ENCODE measurements at regions not wholly inside any gene's neighbourhood (a gene's known extent, or its start where the extent isn't known, plus 50 kb on each side); places are given as distances from the start of the nearest gene placed in this dataset.
A peak's percentile ranks its signal among the peaks of the same experiment; 100 is the strongest.

GRCh38 chr13:112124141-112124540 lies 57.2 kb downstream of the SOX1 start:
- H3K27me3 ChIP-seq (ENCODE audit: control insufficient read depth in 1 of 2, insufficient read depth in 2 of 2, low read length in 1 of 2) = no peaks in the 10 kb centered on the region
- no peaks in the 10 kb centered on the region for H3K36me3 ChIP-seq (ENCODE audit: control insufficient read depth in 1 of 2, insufficient read depth in 2 of 2, low read length in 1 of 2)
- no peak overlapping the region for H3K27ac ChIP-seq (ENCODE audit: low read depth in 1 of 2, low read length in 2 of 2)
- intact Hi-C loops (cut with DNase I) = no loop called here
- H3K4me3 ChIP-seq (ENCODE audit: low read length in 2 of 2) = no peak overlapping the region
- ATAC-seq (ENCODE audit: low FRiP score) (no peak), DNase-seq (no peak)
- no peaks in the 10 kb centered on the region for H3K4me1 ChIP-seq (ENCODE audit: control insufficient read depth in 1 of 2, insufficient read depth in 2 of 2, low read length in 2 of 2)
- H3K9me3 ChIP-seq (ENCODE audit: control insufficient read depth, low read length) = peaks cover 1% of the 10 kb centered on the region
- WGBS, 2 donors = 39% methylated on average over 5 of the region's 5 CpGs

GRCh38 chr13:112127564-112128330 lies 60.8 kb downstream of the SOX1 start:
- Histone ChIP-seq H3K27me3 (ENCODE audit: control insufficient read depth in 1 of 2, insufficient read depth in 2 of 2, low read length in 1 of 2) (no peaks in the 10 kb centered on the region), H3K4me3 (ENCODE audit: low read length in 2 of 2) (no peak overlapping the region), H3K27ac (ENCODE audit: low read depth in 1 of 2, low read length in 2 of 2) (no peak overlapping the region), H3K9me3 (ENCODE audit: control insufficient read depth, low read length) (peaks cover 1% of the 10 kb centered on the region), H3K36me3 (ENCODE audit: control insufficient read depth in 1 of 2, insufficient read depth in 2 of 2, low read length in 1 of 2) (no peaks in the 10 kb centered on the region), H3K4me1 (ENCODE audit: control insufficient read depth in 1 of 2, insufficient read depth in 2 of 2, low read length in 2 of 2) (no peaks in the 10 kb centered on the region)
- DNase-seq (no peak), ATAC-seq (ENCODE audit: low FRiP score) (no peak)
- intact Hi-C loops (cut with DNase I) = no loop called here
- 62 to 65% methylated on average over 15 of the region's 15 CpGs for WGBS, 2 donors

GRCh38 chr13:112128331-112128610 lies 61.3 kb downstream of the SOX1 start:
- H3K27ac ChIP-seq (ENCODE audit: low read depth in 1 of 2, low read length in 2 of 2) = no peak overlapping the region
- no peaks in the 10 kb centered on the region for H3K4me1 ChIP-seq (ENCODE audit: control insufficient read depth in 1 of 2, insufficient read depth in 2 of 2, low read length in 2 of 2)
- H3K27me3 ChIP-seq (ENCODE audit: control insufficient read depth in 1 of 2, insufficient read depth in 2 of 2, low read length in 1 of 2) = no peaks in the 10 kb centered on the region
- no peaks in the 10 kb centered on the region for H3K36me3 ChIP-seq (ENCODE audit: control insufficient read depth in 1 of 2, insufficient read depth in 2 of 2, low read length in 1 of 2)
- no peak for ATAC-seq (ENCODE audit: low FRiP score)
- peak in 1 of 2 donors; percentile 33 for DNase-seq
- H3K4me3 ChIP-seq (ENCODE audit: low read length in 2 of 2) = no peak overlapping the region
- H3K9me3 ChIP-seq (ENCODE audit: control insufficient read depth, low read length) = peaks cover 1% of the 10 kb centered on the region
- 79 to 83% methylated on average over 8 of the region's 8 CpGs for WGBS, 2 donors
- intact Hi-C loops (cut with DNase I) = no loop called here

- DNase-seq = no peak
Observed at GRCh38 chr13:112130418-112130817, 63.5 kb downstream of the SOX1 start.

GRCh38 chr13:112131081-112131712 lies 64.2 kb downstream of the SOX1 start:
- intact Hi-C loops (cut with DNase I) = no loop called here
- Histone ChIP-seq H3K36me3 (ENCODE audit: control insufficient read depth in 1 of 2, insufficient read depth in 2 of 2, low read length in 1 of 2) (no peaks in the 10 kb centered on the region), H3K4me1 (ENCODE audit: control insufficient read depth in 1 of 2, insufficient read depth in 2 of 2, low read length in 2 of 2) (no peaks in the 10 kb centered on the region), H3K27ac (ENCODE audit: low read depth in 1 of 2, low read length in 2 of 2) (no peak overlapping the region), H3K4me3 (ENCODE audit: low read length in 2 of 2) (no peak overlapping the region), H3K27me3 (ENCODE audit: control insufficient read depth in 1 of 2, insufficient read depth in 2 of 2, low read length in 1 of 2) (no peaks in the 10 kb centered on the region), H3K9me3 (ENCODE audit: control insufficient read depth, low read length) (peaks cover 1% of the 10 kb centered on the region)
- WGBS, 2 donors = 76 to 79% methylated on average over 25 of the region's 25 CpGs
- ATAC-seq (ENCODE audit: low FRiP score) (no peak), DNase-seq (no peak)

More at GRCh38 chr13:112130418-112130817, 63.5 kb downstream of the SOX1 start:
- Histone ChIP-seq H3K4me3 (ENCODE audit: low read length in 2 of 2) (no peak overlapping the region), H3K4me1 (ENCODE audit: control insufficient read depth in 1 of 2, insufficient read depth in 2 of 2, low read length in 2 of 2) (no peaks in the 10 kb centered on the region), H3K36me3 (ENCODE audit: control insufficient read depth in 1 of 2, insufficient read depth in 2 of 2, low read length in 1 of 2) (no peaks in the 10 kb centered on the region), H3K27me3 (ENCODE audit: control insufficient read depth in 1 of 2, insufficient read depth in 2 of 2, low read length in 1 of 2) (no peaks in the 10 kb centered on the region), H3K9me3 (ENCODE audit: control insufficient read depth, low read length) (peaks cover 1% of the 10 kb centered on the region), H3K27ac (ENCODE audit: low read depth in 1 of 2, low read length in 2 of 2) (no peak overlapping the region)
- ATAC-seq (ENCODE audit: low FRiP score) = no peak
- intact Hi-C loops (cut with DNase I) = no loop called here
- 92 to 94% methylated on average over 7 of the region's 7 CpGs for WGBS, 2 donors

GRCh38 chr13:112131713-112132113 lies 64.8 kb downstream of the SOX1 start:
- H3K27ac ChIP-seq (ENCODE audit: low read depth in 1 of 2, low read length in 2 of 2) = no peak overlapping the region
- WGBS, 2 donors = 59 to 60% methylated on average over 11 of the region's 11 CpGs
- no peak for ATAC-seq (ENCODE audit: low FRiP score)
- no peaks in the 10 kb centered on the region for H3K4me1 ChIP-seq (ENCODE audit: control insufficient read depth in 1 of 2, insufficient read depth in 2 of 2, low read length in 2 of 2)
- H3K4me3 ChIP-seq (ENCODE audit: low read length in 2 of 2) = no peak overlapping the region
- no peaks in the 10 kb centered on the region for H3K9me3 ChIP-seq (ENCODE audit: control insufficient read depth, low read length)
- intact Hi-C loops (cut with DNase I) = no loop called here
- H3K27me3 ChIP-seq (ENCODE audit: control insufficient read depth in 1 of 2, insufficient read depth in 2 of 2, low read length in 1 of 2) = no peaks in the 10 kb centered on the region
- no peak for DNase-seq
- no peaks in the 10 kb centered on the region for H3K36me3 ChIP-seq (ENCODE audit: control insufficient read depth in 1 of 2, insufficient read depth in 2 of 2, low read length in 1 of 2)

- H3K27ac ChIP-seq (ENCODE audit: low read depth in 1 of 2, low read length in 2 of 2) = no peak overlapping the region
- H3K4me1 ChIP-seq (ENCODE audit: control insufficient read depth in 1 of 2, insufficient read depth in 2 of 2, low read length in 2 of 2) = no peaks in the 10 kb centered on the region
- WGBS, 2 donors = 62 to 67% methylated on average over 17 of the region's 17 CpGs
- DNase-seq (no peak), ATAC-seq (ENCODE audit: low FRiP score) (no peak)
- intact Hi-C loops (cut with DNase I) = no loop called here
- H3K9me3 ChIP-seq (ENCODE audit: control insufficient read depth, low read length) = no peaks in the 10 kb centered on the region
- no peaks in the 10 kb centered on the region for H3K27me3 ChIP-seq (ENCODE audit: control insufficient read depth in 1 of 2, insufficient read depth in 2 of 2, low read length in 1 of 2)
- H3K36me3 ChIP-seq (ENCODE audit: control insufficient read depth in 1 of 2, insufficient read depth in 2 of 2, low read length in 1 of 2) = no peaks in the 10 kb centered on the region
- no peak overlapping the region for H3K4me3 ChIP-seq (ENCODE audit: low read length in 2 of 2)
Observed at GRCh38 chr13:112132142-112132541, 65.2 kb downstream of the SOX1 start.

- no peak for ATAC-seq (ENCODE audit: low FRiP score)
- no peak for DNase-seq
- H3K27me3 ChIP-seq (ENCODE audit: control insufficient read depth in 1 of 2, insufficient read depth in 2 of 2, low read length in 1 of 2) = no peaks in the 10 kb centered on the region
- no peak overlapping the region for H3K27ac ChIP-seq (ENCODE audit: low read depth in 1 of 2, low read length in 2 of 2)
- intact Hi-C loops (cut with DNase I) = no loop called here
- WGBS, 2 donors = 76% methylated on average over 9 of the region's 9 CpGs
- H3K4me1 ChIP-seq (ENCODE audit: control insufficient read depth in 1 of 2, insufficient read depth in 2 of 2, low read length in 2 of 2) = no peaks in the 10 kb centered on the region
- no peaks in the 10 kb centered on the region for H3K36me3 ChIP-seq (ENCODE audit: control insufficient read depth in 1 of 2, insufficient read depth in 2 of 2, low read length in 1 of 2)
- no peaks in the 10 kb centered on the region for H3K9me3 ChIP-seq (ENCODE audit: control insufficient read depth, low read length)
- no peak overlapping the region for H3K4me3 ChIP-seq (ENCODE audit: low read length in 2 of 2)
Observed at GRCh38 chr13:112132619-112133018, 65.7 kb downstream of the SOX1 start.
